DMS53 treated with DMSO at 0.1 percent for 48 hours (cell line): ENCODE measurements at regions not wholly inside any gene's neighbourhood (a gene's known extent, or its start where the extent isn't known, plus 50 kb on each side); places are given as distances from the start of the nearest gene placed in this dataset.

Source experiments
- DNase-seq: peaks from one replicate; lab custom pipeline; 2025; ENCODE audit not compliant: unreplicated experiment; lab: John Stamatoyannopoulos, UW

GRCh38 chr5:89024045-89024444, 141.1 kb upstream of the MEF2C start:
- no peak for DNase-seq

DNA sequence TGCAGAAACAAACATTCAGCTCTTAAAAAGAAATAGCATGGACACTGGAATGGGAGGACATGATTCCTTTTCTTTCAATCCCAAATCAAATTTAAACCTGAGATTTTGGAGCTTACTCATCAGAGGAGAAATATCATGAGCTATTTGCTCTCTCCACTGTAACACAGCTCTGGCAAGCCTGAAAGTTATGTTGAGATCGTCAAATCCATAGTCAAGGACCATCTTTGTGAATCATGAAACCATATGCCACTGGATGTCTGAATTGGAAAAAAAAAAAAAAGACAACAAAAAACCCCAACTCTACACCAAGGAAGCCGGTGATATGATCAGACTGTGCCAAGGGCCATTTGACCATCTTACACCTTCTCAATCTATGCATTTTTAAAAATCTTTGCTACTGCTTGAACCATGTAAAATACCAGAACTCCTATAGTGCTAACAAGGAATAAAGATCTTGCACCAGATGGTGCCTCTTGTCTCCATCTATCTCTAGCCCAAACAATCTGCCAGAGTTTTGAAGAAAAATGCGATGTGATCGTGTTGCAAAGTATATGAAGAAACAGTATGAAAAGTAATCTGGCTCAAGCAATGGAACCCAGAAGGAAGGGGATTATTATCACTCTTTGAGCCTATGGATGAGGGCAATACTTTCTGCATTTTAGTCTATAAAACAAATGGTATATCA, 138.1 kb upstream of the MEF2C start:
- no peak for DNase-seq

DNA sequence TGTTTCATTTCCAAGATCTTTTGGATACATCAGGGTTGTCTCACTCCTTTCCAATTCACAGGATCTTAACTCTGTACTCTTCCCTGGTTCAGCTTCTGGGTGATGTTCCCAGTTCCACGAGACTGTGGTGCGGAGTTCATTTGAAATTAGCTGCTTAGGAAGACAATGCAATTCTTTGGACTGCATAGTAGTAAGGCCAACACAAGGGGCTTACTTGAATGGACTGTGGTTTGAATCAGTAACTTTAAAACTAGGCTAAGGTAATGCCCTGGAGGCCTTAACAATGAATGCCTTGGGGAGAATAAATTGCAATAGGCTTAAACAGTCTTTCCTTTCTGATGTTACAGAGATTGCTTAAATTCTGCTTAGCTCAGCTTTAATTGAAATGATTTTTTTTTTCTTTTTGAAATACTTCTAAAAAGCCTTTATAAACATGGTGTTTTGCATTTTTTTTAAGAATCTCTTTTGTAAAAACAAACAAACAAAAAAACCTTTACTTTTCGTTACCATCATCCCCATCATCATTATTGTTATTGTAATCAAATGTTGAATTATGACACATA, 133.8 kb upstream of the MEF2C start:
- DNase-seq: no peak

DNA sequence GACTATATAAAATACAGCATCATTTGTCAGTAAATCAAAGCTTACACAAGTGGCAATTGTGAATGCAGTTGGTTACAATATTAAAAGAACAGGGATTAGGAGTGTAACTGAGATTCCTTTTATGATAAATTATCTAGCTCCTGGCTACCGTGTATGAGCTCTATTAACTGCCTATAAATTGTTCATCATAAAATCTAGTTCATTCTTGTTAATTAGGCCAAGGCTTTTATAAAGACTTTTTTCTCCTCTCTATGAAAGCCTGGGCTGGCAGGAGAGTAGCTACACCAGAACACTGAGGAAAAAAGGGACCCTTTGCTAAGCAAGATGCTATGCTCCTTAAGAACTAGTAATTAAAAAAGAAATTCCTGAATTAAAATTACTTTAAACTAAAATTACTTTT, 132.4 kb upstream of the MEF2C start:
- no peak for DNase-seq

DNA sequence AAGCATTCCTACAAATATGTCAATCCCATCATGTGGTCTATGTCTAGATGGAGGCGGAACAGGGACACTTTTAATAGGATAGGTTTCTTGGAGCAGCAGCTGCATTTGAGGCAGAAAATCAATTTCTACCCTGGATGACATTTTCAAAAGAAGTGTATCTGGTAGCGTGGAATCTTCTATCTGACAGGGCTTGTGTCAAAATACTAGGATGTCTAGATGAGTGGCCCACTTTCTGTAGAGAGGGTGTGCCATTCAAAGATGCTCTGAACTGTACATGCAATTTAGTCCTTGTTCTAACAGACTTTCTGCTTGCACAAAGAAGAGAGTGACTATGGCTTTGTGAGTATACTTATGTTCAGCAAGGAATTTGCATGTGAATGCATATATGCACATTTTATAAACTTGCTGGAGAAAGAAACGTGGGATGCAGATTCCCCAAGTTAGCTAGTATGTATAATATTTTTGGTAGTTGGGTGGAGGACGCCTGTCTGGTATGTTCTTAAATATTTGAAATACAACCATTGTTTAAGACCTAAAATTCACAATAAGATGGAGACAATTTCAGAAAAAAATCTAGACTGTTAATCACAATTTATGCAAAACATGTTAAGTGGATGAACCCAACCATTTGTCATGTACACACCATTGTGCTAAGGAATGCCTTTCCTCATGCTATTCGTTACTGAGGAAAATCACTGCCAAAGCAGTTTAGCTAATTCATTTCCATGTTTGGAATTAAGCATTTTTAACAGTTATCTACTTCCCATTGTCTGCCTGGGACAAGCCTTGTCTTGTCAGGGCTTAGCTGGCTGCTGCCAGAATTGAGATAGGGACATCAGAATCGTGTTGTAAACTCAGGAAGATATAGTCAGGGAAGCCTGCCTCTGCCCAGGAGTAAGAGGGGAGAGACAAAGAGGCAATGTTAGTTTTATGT, 129.1 kb upstream of the MEF2C start:
- no peak for DNase-seq

DNA sequence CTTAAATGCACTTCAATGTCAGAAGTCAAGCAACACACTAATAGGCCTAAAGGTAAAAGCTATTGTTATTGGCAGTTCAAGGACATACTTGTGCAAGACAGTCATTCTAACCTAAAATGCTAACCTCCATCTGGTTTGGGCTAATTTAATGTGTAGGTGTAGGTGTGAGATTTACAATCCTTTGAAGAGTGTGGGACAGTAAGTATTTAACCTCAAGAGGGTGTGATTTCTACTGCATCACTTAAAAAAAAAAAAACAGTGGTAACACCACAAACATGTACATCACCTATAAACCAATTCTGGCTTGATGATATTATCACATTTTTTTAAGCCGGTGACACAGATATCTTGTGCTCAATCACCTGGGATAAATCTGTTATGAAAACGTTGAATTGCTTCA, 127.5 kb upstream of the MEF2C start:
- no peak for DNase-seq

DNA sequence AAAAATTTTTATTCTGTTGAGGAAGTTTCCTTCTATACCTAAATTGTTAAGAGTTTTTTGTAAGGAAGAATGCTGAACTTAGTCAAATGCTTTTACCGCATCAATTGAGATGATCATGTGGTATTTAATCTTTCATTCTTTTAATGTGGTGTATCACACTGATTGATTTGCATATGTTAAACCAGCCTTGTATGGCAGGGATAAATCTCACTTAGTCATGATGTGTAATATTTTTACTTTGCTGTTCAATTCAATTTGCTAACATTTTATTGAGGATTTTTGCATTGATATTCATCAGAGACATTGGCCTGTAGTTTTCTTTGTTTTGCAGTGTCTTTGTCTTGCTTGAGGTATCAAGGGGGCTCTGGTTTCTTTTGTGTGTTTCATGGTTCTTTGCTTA, 125.3 kb upstream of the MEF2C start:
- DNase-seq: no peak

DNA sequence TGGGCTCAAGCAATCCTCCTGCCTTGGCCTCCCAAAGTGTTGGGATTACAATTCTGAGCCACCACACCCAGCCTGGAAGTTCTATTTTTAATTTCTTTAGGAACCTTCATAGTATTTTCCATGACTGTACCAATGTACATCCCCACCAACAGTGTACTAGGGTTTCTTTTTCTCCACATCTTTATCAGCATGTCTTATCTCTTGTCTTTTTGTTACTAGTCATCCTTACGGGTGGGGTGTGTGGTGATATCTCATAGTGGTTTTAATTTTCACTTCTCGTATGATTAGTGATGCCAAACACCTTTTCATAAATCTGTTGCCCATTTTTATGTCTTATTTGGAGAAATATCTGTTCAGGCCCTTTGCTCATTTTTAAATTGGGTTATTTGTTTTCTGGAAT, 123.0 kb upstream of the MEF2C start:
- no peak for DNase-seq

DNA sequence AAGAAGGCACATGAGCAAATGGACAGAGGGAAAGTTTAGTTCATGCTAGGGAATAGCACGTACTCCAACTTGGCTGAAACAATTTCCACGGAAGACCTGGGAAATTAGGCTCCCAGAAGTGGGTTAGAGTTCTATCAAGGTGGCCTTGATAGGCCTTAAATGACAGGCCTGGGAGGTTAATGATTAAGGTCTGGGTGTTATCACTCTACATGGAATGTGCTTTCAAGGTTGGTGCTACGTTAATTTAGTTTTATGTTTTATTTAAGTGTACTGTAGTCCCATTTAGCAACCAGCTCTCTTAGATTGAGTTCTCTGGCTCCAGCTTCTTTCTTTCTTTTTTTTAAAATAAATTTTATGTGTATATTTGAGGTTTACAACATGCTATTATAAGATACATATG, 121.4 kb upstream of the MEF2C start:
- no peak for DNase-seq

DNA sequence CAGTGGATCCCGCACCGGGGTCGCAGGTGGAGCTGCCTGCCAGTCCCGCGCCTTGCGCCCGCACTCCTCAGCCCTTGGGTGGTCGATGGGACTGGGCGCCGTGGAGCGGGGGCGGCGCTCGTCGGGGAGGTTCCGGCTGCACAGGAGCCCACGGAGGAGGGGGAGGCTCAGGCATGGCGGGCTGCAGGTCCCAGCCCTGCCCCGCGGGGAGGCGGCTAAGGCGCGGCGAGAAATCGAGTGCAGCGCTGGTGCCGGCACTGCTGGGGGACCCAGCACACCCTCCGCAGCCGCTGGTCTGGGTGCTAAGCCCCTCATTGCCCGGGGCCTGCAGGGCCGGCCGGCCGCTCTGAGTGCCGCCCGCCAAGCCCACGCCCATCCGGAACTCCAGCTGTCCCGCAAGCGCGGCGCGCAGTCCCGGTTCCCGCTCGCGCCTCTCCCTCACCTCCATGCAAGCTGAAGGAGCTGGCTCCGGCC, 120.6 kb upstream of the MEF2C start:
- no peak for DNase-seq

DNA sequence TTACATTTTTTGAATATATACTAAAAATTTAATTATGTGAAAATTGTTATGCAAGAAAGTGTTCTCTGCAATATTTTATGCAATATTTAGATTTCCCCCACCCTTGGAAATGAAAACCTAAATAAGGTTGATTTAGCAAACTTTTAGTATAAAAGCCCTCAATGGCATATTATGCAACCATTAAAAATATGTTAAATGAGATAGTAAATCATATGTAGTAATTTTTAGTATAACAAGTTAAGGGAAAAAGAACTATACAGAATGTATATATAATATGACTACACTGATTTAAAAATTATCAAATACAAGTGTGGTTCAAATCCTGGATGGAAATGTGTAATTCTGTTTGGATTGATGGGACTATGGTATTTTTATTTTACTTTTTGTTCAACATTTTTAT, 116.9 kb upstream of the MEF2C start:
- no peak for DNase-seq

GRCh38 chr5:88997937-88998336, 115.0 kb upstream of the MEF2C start:
- no peak for DNase-seq

- no peak for DNase-seq
Observed at GRCh38 chr5:88984040-88984439, 101.1 kb upstream of the MEF2C start.

DNA sequence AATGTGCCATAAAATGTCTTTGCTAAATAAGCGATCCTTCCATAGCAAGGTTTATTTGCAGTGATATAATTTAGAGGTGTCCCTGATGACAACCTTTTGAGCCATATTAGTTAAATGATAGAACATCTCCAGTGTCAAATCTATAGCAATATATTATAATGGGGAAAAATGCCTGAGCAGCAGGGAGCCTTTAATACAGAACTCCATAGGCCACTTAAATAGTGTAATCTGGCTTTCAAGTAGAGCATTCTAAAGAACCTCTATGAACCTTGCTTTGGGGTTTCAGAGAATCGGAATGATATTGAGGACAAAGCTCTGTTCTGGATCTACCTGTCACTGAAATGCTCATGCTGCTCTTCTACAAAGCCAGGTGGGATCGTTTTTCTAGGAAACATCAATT, 96.7 kb upstream of the MEF2C start:
- DNase-seq: no peak

DNA sequence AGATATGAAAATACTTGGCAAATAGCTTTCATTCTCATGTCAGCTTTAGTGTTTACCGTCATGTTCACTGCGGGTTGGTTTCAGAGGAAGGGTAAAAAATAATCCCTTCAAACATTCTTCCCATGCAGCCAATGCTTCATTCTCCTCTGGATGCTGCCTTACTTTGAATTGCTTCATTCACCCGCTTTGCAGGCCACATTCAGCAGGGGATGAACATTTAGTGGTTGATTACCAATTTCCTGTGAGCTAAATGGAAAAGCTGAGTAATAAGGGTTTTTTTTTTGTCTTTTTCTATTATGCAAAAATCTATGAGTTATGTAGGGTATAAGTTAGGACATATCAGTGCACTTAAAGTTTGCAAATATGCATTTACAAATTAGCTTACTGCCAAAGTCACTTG, 96.3 kb upstream of the MEF2C start:
- no peak for DNase-seq

DNA sequence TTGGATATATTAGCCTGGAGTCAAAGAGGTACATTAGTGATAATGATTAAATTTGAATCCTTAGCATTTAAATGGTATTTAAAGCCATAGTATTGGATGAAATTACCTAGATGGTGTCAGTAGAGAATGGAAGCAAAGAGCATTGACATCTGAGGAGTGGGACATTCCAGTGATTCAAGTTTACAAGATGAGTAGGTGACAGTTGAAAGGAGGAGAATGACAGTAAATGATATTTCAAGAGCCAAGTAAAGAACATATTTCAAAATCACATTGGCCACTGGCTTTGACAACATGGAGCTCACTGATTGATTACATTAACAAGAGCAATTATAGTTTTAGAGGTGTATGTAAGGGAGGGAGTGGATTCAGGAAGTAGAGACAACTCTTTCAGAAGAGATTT, 93.9 kb upstream of the MEF2C start:
- no peak for DNase-seq

- DNase-seq: no peak
Observed at GRCh38 chr5:88967633-88968585, 84.9 kb upstream of the MEF2C start.

GRCh38 chr5:88964831-88965230, 81.8 kb upstream of the MEF2C start:
- DNase-seq: peak; percentile 96

- no peak for DNase-seq
Observed at GRCh38 chr5:88957013-88957412, 74.0 kb upstream of the MEF2C start.

GRCh38 chr5:88956416-88956815, 73.4 kb upstream of the MEF2C start:
- DNase-seq: no peak

DNA sequence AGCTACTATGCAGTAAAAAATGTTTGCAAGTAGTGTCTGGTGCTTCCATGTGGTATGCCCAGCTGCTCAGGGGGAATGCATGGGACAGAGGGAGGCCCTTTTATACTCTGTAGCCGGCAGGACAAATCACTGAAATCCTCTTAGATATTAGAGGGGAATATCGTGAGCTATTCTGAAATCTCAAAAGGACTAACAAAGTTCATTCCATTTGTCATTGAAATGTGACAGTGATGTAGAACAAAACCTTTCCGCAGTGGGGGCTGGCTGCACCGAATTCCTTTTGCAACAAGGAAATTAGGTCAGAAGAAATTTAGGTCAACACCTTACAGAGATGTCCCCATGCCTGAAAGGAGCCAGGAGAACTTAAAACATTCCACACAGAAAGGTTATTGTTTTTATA, 72.4 kb upstream of the MEF2C start:
- no peak for DNase-seq
